Fibroblast of lung (primary cell): ENCODE measurements at regions not wholly inside any gene's neighbourhood (a gene's known extent, or its start where the extent isn't known, plus 50 kb on each side); places are given as distances from the start of the nearest gene placed in this dataset.

Experiments used
- EZH2 ChIP-seq: IDR thresholded peaks from 2 replicates; pipeline ENCODE4 v1.5.1; 2012; ENCODE audit warnings: low read length, control low read depth, mild to moderate bottlenecking; ENCODE audit errors: missing control alignments
- TF ChIP-seq, protein P1 (sequence below), 2 donors: IDR thresholded peaks in 1 of 2; conservative IDR thresholded peaks in 1 of 2; 1 replicate in 1 of 2; 2 replicates in 1 of 2; pipeline ENCODE4 v1.5.1; 2011 to 2012; ENCODE audit warnings: low read length in 2 of 2, control low read depth in 1 of 2, inconsistent platforms in 1 of 2, low read depth in 1 of 2, mild to moderate bottlenecking in 1 of 2

DNA sequence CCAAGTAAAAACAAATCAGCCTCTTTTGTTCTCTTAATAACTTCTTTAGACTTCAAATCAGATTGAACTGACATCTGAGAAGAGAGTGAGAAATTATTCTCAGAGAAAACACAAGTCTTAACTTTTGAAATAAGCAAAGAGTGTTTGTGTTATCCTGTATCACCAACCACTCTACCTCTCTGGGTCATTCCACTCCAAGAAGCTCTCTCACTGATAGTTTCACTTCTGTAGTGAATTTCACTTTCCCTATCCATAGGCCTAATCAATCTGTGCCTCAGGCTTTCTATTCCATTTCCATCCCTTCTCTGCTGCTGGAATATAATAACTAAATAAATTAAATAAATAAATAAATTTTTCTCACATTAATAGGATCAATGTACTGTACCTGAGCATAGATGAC is 235.0 kb downstream of the HTR1B start:
- no peak for TF ChIP-seq EZH2
- TF ChIP-seq, protein P1, sequence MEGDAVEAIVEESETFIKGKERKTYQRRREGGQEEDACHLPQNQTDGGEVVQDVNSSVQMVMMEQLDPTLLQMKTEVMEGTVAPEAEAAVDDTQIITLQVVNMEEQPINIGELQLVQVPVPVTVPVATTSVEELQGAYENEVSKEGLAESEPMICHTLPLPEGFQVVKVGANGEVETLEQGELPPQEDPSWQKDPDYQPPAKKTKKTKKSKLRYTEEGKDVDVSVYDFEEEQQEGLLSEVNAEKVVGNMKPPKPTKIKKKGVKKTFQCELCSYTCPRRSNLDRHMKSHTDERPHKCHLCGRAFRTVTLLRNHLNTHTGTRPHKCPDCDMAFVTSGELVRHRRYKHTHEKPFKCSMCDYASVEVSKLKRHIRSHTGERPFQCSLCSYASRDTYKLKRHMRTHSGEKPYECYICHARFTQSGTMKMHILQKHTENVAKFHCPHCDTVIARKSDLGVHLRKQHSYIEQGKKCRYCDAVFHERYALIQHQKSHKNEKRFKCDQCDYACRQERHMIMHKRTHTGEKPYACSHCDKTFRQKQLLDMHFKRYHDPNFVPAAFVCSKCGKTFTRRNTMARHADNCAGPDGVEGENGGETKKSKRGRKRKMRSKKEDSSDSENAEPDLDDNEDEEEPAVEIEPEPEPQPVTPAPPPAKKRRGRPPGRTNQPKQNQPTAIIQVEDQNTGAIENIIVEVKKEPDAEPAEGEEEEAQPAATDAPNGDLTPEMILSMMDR (conservative IDR thresholded peaks at IDR 0.05 in 1 of 2, IDR thresholded peaks at IDR 0.05 in 1 of 2; ENCODE audit: low read depth in 1 of 2, low read length in 2 of 2), result no peak
